ENCODE measurements at regions not wholly inside any gene's neighbourhood (a gene's known extent, or its start where the extent isn't known, plus 50 kb on each side); places are given as distances from the start of the nearest gene placed in this dataset.
"Not testable (repeated sequence)": the region's sequence is repeated elsewhere in the genome, so short reads cannot be mapped to it uniquely, and the experiment has no call there.

- DNase-seq (ENCODE audit: low read depth), result no peak
Observed at GRCh38 chr3:191646242-191646641, 185.3 kb downstream of the PYDC2 start.

- no peak for DNase-seq (ENCODE audit: low read depth)
Observed at GRCh38 chr3:191648787-191649186, 187.8 kb downstream of the PYDC2 start.

- no peak for DNase-seq (ENCODE audit: low read depth)
Observed at GRCh38 chr3:191649626-191650025, 188.7 kb downstream of the PYDC2 start.

- not testable (repeated sequence) for DNase-seq (ENCODE audit: low read depth)
Observed at GRCh38 chr3:191658781-191659419, 197.9 kb downstream of the PYDC2 start.

GRCh38 chr3:191662150-191662549 lies 201.2 kb downstream of the PYDC2 start:
- DNase-seq (ENCODE audit: low read depth), result not testable (repeated sequence)

GRCh38 chr3:191680989-191681597 lies 220.1 kb downstream of the PYDC2 start:
- no peak for DNase-seq (ENCODE audit: low read depth)

- no peak for DNase-seq (ENCODE audit: low read depth)
Observed at GRCh38 chr3:191682961-191683360, 222.0 kb downstream of the PYDC2 start.

- no peak for DNase-seq (ENCODE audit: low read depth)
Observed at GRCh38 chr3:191686626-191687025, 225.7 kb downstream of the PYDC2 start.

- DNase-seq (ENCODE audit: low read depth), result no peak
Observed at GRCh38 chr3:191688756-191689433, 227.9 kb downstream of the PYDC2 start.

GRCh38 chr3:191691184-191691583 lies 230.2 kb downstream of the PYDC2 start:
- DNase-seq (ENCODE audit: low read depth), result not testable (repeated sequence)

- DNase-seq (ENCODE audit: low read depth), result no peak
Observed at GRCh38 chr3:191695131-191695814, 234.3 kb downstream of the PYDC2 start.

GRCh38 chr3:191695815-191696153 lies 234.8 kb downstream of the PYDC2 start:
- DNase-seq (ENCODE audit: low read depth), result no peak

GRCh38 chr3:191696348-191696747 lies 235.4 kb downstream of the PYDC2 start:
- DNase-seq (ENCODE audit: low read depth), result peak; percentile 3

GRCh38 chr3:191699546-191699945 lies 238.6 kb downstream of the PYDC2 start:
- DNase-seq (ENCODE audit: low read depth), result no peak

GRCh38 chr3:191702121-191702520 lies 241.2 kb downstream of the PYDC2 start:
- DNase-seq (ENCODE audit: low read depth), result no peak

GRCh38 chr3:191707817-191708216 lies 246.9 kb downstream of the PYDC2 start:
- DNase-seq (ENCODE audit: low read depth), result no peak

- DNase-seq (ENCODE audit: low read depth), result no peak
Observed at GRCh38 chr3:191715585-191715984, 254.6 kb downstream of the PYDC2 start.

GRCh38 chr3:191721390-191721861 lies 260.5 kb downstream of the PYDC2 start:
- DNase-seq (ENCODE audit: low read depth), result peak; percentile 7

- peak; percentile 9 for DNase-seq (ENCODE audit: low read depth)
Observed at GRCh38 chr3:191721990-191722389, 261.0 kb downstream of the PYDC2 start.

- peak; percentile 25 for DNase-seq (ENCODE audit: low read depth)
Observed at GRCh38 chr3:191727338-191727737, 266.4 kb downstream of the PYDC2 start.

- no peak for DNase-seq (ENCODE audit: low read depth)
Observed at GRCh38 chr3:191728186-191728585, 267.2 kb downstream of the PYDC2 start.

- DNase-seq (ENCODE audit: low read depth), result no peak
Observed at GRCh38 chr3:191737742-191738141, 276.8 kb downstream of the PYDC2 start.

- peak; percentile 9 for DNase-seq (ENCODE audit: low read depth)
Observed at GRCh38 chr3:191740712-191741111, 279.7 kb downstream of the PYDC2 start.

Data from renal cortical epithelial cell (primary cell).